Left ventricle myocardium inferior (tissue), 1 donor: ENCODE measurements at regions not wholly inside any gene's neighbourhood (a gene's known extent, or its start where the extent isn't known, plus 50 kb on each side); places are given as distances from the start of the nearest gene placed in this dataset.

Source experiments
- DNase-seq: peaks from one replicate; pipeline ENCODE4 v3.0.0-alpha.2; 2020
- H3K27ac ChIP-seq: fragments of 200-600 bp; replicated peaks from 2 replicates; pipeline ENCODE4 v1.8.0; 2021
- H3K27me3 ChIP-seq: fragments of 200-600 bp; 2 replicates; pipeline ENCODE4 v1.8.0; 2021; ENCODE audit warnings: low read depth
- H3K36me3 ChIP-seq: fragments of 200-600 bp; 2 replicates; pipeline ENCODE4 v1.8.0; 2021
- H3K4me1 ChIP-seq: fragments of 200-600 bp; 2 replicates; pipeline ENCODE4 v1.8.0; 2021
- H3K4me3 ChIP-seq: fragments of 200-600 bp; 2 replicates; pipeline ENCODE4 v1.8.0; 2021; ENCODE audit warnings: mild to moderate bottlenecking, moderate library complexity
- H3K9me3 ChIP-seq: fragments of 200-600 bp; replicated peaks from 2 replicates; pipeline ENCODE4 v1.8.0; 2021
- intact Hi-C: fragments of 100-400 bp; cut with micrococcal nuclease; formaldehyde crosslinking; loops from one replicate; pipeline ENCODE4 v1.11.0; 2022
- TF ChIP-seq, protein P1 (sequence below): fragments of 200-600 bp; IDR thresholded peaks from 2 replicates; pipeline ENCODE4 v1.8.0; 2021; ENCODE audit warnings: antibody characterized with exemption, mild to moderate bottlenecking, borderline replicate concordance
- donor health status: DM: no; HTN: yes; CAD: no; lungs with severe emphysema.

DNA sequence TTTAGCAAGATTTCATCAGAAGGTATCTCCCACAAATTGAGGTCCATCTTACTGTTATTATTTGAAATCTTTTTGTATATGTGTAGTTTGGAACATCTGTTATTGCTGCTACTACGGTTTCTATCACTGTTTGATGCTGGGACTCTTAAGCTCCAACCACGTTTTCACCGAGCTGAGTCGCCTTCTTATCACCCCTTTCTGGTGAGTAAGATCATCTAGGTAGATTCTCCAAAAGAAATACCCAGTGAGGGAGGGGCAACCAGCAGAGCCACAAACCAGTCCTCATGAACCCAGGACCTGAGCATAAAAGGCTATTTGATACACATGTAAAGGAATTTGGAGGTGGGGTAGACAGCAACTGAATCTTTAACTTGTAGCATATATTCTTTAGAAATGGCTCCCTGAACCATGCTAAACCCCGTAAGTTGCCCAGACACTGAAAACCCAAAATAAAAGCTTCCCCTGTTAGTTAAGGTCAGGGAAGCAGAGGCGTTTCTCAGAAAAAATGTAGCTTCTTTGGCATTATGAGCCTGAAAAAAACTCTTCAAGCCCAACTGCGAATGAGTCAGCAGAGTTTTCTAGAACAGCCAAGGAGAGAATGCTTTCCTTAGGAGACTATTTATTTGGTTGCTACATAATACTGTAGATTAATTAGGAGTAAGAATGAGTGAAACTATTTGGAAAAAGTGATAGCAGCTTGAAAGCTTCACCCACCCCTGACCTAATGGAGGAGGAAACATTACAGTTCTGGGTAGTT, 53.8 kb upstream of the ATXN3L start:
- DNase-seq = no peak
- H3K27me3 ChIP-seq = no peaks in the 10 kb centered on the region
- no peaks in the 10 kb centered on the region for H3K36me3 ChIP-seq
- TF ChIP-seq, protein P1, sequence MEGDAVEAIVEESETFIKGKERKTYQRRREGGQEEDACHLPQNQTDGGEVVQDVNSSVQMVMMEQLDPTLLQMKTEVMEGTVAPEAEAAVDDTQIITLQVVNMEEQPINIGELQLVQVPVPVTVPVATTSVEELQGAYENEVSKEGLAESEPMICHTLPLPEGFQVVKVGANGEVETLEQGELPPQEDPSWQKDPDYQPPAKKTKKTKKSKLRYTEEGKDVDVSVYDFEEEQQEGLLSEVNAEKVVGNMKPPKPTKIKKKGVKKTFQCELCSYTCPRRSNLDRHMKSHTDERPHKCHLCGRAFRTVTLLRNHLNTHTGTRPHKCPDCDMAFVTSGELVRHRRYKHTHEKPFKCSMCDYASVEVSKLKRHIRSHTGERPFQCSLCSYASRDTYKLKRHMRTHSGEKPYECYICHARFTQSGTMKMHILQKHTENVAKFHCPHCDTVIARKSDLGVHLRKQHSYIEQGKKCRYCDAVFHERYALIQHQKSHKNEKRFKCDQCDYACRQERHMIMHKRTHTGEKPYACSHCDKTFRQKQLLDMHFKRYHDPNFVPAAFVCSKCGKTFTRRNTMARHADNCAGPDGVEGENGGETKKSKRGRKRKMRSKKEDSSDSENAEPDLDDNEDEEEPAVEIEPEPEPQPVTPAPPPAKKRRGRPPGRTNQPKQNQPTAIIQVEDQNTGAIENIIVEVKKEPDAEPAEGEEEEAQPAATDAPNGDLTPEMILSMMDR = no peak
- H3K4me3 ChIP-seq = no peak overlapping the region
- H3K27ac ChIP-seq = peak overlapping the region; percentile 30
- intact Hi-C loops = no loop called here
- no peaks in the 10 kb centered on the region for H3K4me1 ChIP-seq
- no peaks in the 10 kb centered on the region for H3K9me3 ChIP-seq

- Histone ChIP-seq H3K36me3 (no peaks in the 10 kb centered on the region), H3K27ac (no peak overlapping the region), H3K4me1 (no peaks in the 10 kb centered on the region), H3K4me3 (no peak overlapping the region), H3K9me3 (no peaks in the 10 kb centered on the region), H3K27me3 (no peaks in the 10 kb centered on the region)
- intact Hi-C loops = no loop called here
- TF ChIP-seq, protein P1 = no peak
- no peak for DNase-seq
Measured at GRCh38 chrX:13373027-13373426, 53.2 kb upstream of the ATXN3L start.

DNA sequence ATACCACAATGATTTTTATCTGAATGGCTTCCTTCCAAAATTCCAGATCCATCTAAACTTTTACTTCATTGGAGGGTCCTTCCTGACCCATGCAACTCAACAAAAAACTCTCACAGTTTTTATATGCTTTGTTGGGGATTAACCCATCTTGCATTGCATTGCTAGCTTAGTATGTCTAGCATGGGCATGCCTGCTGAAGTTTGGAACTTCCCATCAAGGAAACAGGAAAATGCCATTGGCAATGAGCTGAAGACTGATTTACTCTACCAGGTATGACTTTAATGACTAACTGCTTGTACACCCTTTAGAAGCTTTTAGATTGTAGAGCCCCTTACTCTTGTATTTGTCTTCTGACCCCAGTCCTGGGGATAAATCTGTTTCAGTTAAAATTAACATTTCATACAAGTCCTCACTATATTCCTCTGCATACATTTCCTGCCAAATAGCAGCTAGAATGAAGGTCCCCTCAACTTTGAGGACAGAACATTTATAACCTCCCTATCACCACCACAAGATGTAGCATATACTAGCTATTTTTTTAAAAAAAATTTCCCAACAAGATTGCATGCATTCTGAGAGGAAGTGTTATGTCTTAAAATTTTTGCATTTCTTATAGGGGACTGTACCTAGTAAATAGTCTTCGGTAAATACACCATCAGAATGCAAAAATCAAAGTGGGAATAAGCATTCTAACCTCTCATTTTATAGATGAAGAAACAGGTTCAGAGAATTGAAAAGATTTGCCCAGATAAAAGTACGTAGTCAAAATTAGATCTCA, 52.5 kb upstream of the ATXN3L start:
- Histone ChIP-seq H3K27ac (no peak overlapping the region), H3K36me3 (no peaks in the 10 kb centered on the region), H3K4me1 (no peaks in the 10 kb centered on the region), H3K9me3 (no peaks in the 10 kb centered on the region), H3K27me3 (no peaks in the 10 kb centered on the region), H3K4me3 (no peak overlapping the region)
- intact Hi-C loops = no loop called here
- no peak for DNase-seq
- TF ChIP-seq, protein P1 = no peak

DNA sequence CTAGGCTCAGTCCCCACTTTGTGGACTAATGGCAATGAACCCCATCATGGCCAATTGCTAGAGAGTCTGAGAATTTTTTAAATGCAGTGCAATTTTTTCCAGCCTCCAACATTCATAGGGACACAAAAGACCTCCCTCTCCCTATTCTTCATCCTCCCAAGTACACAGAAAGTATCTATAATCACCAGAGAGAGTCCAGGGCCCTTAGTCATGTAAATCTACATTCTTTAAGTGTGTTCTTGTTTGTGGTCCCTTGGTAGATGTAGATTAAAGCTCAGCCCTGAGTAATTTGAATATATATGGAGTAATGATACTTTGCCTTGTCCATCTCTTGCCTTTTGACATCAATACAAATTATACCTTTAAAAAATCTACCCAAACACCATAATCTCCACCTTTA, 51.3 kb upstream of the ATXN3L start:
- no peak for DNase-seq
- Histone ChIP-seq H3K9me3 (no peaks in the 10 kb centered on the region), H3K27ac (no peak overlapping the region), H3K36me3 (no peaks in the 10 kb centered on the region), H3K27me3 (no peaks in the 10 kb centered on the region), H3K4me1 (no peaks in the 10 kb centered on the region), H3K4me3 (no peak overlapping the region)
- intact Hi-C loops = no loop called here
- TF ChIP-seq, protein P1 = no peak

DNA sequence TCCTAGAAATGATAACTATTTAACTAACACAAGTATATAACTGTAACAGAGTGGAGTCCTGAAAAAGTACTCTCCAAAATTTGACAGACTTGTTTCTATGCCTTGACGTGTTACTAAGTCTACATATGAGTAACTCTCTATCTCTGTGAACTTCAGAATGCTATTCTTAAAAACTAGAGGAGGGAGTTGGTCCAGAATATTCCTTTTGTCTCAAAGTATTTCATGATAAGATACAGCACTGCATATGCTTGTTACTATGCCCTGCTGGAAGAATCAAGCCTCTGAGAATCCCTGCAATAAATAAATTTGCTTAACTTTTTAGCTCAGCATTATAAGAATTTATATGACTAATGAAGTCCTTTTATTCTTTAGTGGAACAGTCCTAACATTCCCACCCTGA, 50.9 kb upstream of the ATXN3L start:
- TF ChIP-seq, protein P1 = no peak
- Histone ChIP-seq H3K27ac (no peak overlapping the region), H3K4me1 (no peaks in the 10 kb centered on the region), H3K4me3 (no peak overlapping the region), H3K36me3 (no peaks in the 10 kb centered on the region), H3K27me3 (no peaks in the 10 kb centered on the region), H3K9me3 (no peaks in the 10 kb centered on the region)
- DNase-seq = no peak
- intact Hi-C loops = no loop called here
